ENCODE measurements at regions not wholly inside any gene's neighbourhood (a gene's known extent, or its start where the extent isn't known, plus 50 kb on each side); places are given as distances from the start of the nearest gene placed in this dataset.

- Histone ChIP-seq H3K9me3 (replicated peaks; ENCODE audit: low read length) (no peaks in the 10 kb centered on the region), H3K36me3 (ENCODE audit: insufficient read depth, low read length) (no peaks in the 10 kb centered on the region), H3K4me2 (ENCODE audit: low read length) (no peak overlapping the region), H3K27me3 (ENCODE audit: control insufficient read depth, insufficient read depth, low read length) (peaks cover 25% of the 10 kb centered on the region), H3K4me1 (ENCODE audit: control insufficient read depth, insufficient read depth, low read length) (no peaks in the 10 kb centered on the region), H3K9ac (ENCODE audit: low read depth, low read length) (no peak overlapping the region), H3K4me3 (ENCODE audit: low read length) (no peak overlapping the region)
These were observed 101.9 kb upstream of the DISP3 start for GRCh38 chr1:11377001-11377583.

DNA sequence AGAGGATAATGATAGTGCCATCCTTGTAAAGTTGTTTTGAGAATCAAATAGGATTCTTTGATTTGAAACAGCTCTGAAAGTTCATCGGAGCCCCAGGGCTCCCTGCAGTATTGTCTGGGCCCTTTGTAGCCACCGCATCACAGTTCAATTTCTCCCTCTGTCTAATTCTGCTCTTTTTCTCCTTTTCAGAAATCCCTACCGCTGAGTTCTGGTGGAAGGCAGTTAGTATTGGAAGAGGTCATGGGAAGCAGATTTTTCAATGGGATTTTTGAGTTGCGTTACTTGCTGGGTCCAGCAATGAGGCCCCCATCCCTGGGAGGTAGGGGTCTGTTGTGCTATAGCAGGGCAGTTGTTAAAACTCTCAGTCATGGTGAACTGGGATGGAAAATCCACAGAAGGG is 101.0 kb upstream of the DISP3 start:
- peaks cover 25% of the 10 kb centered on the region for H3K27me3 ChIP-seq (ENCODE audit: control insufficient read depth, insufficient read depth, low read length)
- H3K4me1 ChIP-seq (ENCODE audit: control insufficient read depth, insufficient read depth, low read length) = no peaks in the 10 kb centered on the region

GRCh38 chr1:11379851-11380250 is 99.1 kb upstream of the DISP3 start:
- H3K9ac ChIP-seq (ENCODE audit: low read depth, low read length) = no peak overlapping the region
- H3K4me3 ChIP-seq (ENCODE audit: low read length) = no peak overlapping the region
- H3K9me3 ChIP-seq (replicated peaks; ENCODE audit: low read length) = no peaks in the 10 kb centered on the region
- H3K4me2 ChIP-seq (ENCODE audit: low read length) = no peak overlapping the region
- H3K36me3 ChIP-seq (ENCODE audit: insufficient read depth, low read length) = no peaks in the 10 kb centered on the region
- peaks cover 30% of the 10 kb centered on the region for H3K27me3 ChIP-seq (ENCODE audit: control insufficient read depth, insufficient read depth, low read length)
- H3K4me1 ChIP-seq (ENCODE audit: control insufficient read depth, insufficient read depth, low read length) = no peaks in the 10 kb centered on the region

More for the DNA sequence above, 101.0 kb upstream of the DISP3 start:
- no peak overlapping the region for H3K4me2 ChIP-seq (ENCODE audit: low read length)
- H3K4me3 ChIP-seq (ENCODE audit: low read length) = no peak overlapping the region
- H3K9me3 ChIP-seq (replicated peaks; ENCODE audit: low read length) = no peaks in the 10 kb centered on the region
- H3K9ac ChIP-seq (ENCODE audit: low read depth, low read length) = no peak overlapping the region
- H3K36me3 ChIP-seq (ENCODE audit: insufficient read depth, low read length) = no peaks in the 10 kb centered on the region

DNA sequence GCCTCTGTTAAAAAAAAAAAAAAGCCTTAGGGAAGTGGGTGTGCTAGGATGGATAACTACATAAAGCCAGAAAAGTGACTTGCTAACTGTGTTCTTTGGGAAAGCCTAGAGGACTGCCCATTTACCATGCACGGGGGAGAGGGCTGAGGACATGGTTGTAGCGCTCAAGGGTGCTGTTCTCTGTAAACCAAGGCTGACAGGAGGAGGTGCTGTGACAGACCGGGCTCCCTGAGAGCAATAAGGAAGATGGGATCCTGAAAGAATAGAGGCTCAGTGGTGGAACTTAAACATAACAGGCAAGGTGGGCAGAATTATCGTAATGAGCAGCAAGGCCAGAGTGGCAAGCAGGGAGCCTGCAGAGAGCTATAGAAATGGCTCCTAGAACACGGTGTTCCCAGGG is 98.5 kb upstream of the DISP3 start:
- Histone ChIP-seq H3K27me3 (ENCODE audit: control insufficient read depth, insufficient read depth, low read length) (peaks cover 26% of the 10 kb centered on the region), H3K4me2 (ENCODE audit: low read length) (no peak overlapping the region), H3K4me3 (ENCODE audit: low read length) (no peak overlapping the region), H3K4me1 (ENCODE audit: control insufficient read depth, insufficient read depth, low read length) (no peaks in the 10 kb centered on the region), H3K36me3 (ENCODE audit: insufficient read depth, low read length) (no peaks in the 10 kb centered on the region), H3K9me3 (replicated peaks; ENCODE audit: low read length) (no peaks in the 10 kb centered on the region), H3K9ac (ENCODE audit: low read depth, low read length) (no peak overlapping the region)

- no peaks in the 10 kb centered on the region for H3K36me3 ChIP-seq (ENCODE audit: insufficient read depth, low read length)
- no peak overlapping the region for H3K4me3 ChIP-seq (ENCODE audit: low read length)
- no peak overlapping the region for H3K9ac ChIP-seq (ENCODE audit: low read depth, low read length)
- H3K4me2 ChIP-seq (ENCODE audit: low read length) = no peak overlapping the region
- H3K9me3 ChIP-seq (replicated peaks; ENCODE audit: low read length) = no peaks in the 10 kb centered on the region
- H3K4me1 ChIP-seq (ENCODE audit: control insufficient read depth, insufficient read depth, low read length) = no peaks in the 10 kb centered on the region
- H3K27me3 ChIP-seq (ENCODE audit: control insufficient read depth, insufficient read depth, low read length) = peaks cover 24% of the 10 kb centered on the region
These were observed 95.3 kb upstream of the DISP3 start for GRCh38 chr1:11383553-11384169.

DNA sequence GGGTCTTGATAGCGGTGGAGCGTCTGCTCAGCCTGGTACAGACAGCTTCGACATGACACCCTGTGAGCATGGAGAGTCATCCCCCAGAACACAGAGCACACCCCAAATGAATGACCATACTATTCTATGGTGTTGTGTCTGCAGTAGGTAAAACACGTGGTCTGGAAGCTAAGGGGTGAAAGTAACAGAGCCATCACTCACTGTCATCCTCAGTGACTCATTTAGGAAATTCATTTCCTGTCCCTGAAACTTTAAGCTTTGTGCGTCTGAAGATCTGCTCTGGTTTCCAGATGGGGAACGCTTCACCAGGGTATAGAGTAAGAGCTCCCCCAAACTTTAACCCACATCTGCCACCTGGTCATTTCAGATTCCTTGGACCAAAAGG is 94.8 kb upstream of the DISP3 start:
- H3K4me3 ChIP-seq (ENCODE audit: low read length) = no peak overlapping the region
- H3K9me3 ChIP-seq (replicated peaks; ENCODE audit: low read length) = no peaks in the 10 kb centered on the region
- H3K27me3 ChIP-seq (ENCODE audit: control insufficient read depth, insufficient read depth, low read length) = peaks cover 27% of the 10 kb centered on the region
- H3K9ac ChIP-seq (ENCODE audit: low read depth, low read length) = no peak overlapping the region
- no peaks in the 10 kb centered on the region for H3K36me3 ChIP-seq (ENCODE audit: insufficient read depth, low read length)
- no peak overlapping the region for H3K4me2 ChIP-seq (ENCODE audit: low read length)
- no peaks in the 10 kb centered on the region for H3K4me1 ChIP-seq (ENCODE audit: control insufficient read depth, insufficient read depth, low read length)

DNA sequence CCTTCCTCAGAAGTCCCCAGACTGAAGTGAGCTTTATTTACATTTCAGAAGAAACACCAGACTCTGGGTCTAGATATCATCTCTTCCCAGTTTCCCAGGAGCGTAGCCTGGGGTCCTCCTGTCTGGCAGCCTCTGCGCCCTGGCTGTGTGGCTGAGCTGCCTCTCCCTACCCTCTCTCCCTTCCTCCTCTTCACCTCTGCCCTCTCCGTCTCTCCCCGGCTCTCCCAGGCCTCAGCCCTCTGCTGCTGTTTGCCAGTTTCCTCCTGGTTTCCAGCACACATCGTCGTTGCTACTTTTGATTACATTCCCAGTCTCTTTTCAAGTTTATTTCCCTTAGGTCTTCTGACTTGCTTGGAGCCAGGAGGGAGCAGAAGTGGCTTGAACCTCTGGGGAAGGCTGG is 91.1 kb upstream of the DISP3 start:
- H3K27me3 ChIP-seq (ENCODE audit: control insufficient read depth, insufficient read depth, low read length) = peaks cover 18% of the 10 kb centered on the region
- no peaks in the 10 kb centered on the region for H3K36me3 ChIP-seq (ENCODE audit: insufficient read depth, low read length)
- no peak overlapping the region for H3K4me2 ChIP-seq (ENCODE audit: low read length)
- no peak overlapping the region for H3K9ac ChIP-seq (ENCODE audit: low read depth, low read length)
- H3K9me3 ChIP-seq (replicated peaks; ENCODE audit: low read length) = no peaks in the 10 kb centered on the region
- no peak overlapping the region for H3K4me3 ChIP-seq (ENCODE audit: low read length)
- no peaks in the 10 kb centered on the region for H3K4me1 ChIP-seq (ENCODE audit: control insufficient read depth, insufficient read depth, low read length)

DNA sequence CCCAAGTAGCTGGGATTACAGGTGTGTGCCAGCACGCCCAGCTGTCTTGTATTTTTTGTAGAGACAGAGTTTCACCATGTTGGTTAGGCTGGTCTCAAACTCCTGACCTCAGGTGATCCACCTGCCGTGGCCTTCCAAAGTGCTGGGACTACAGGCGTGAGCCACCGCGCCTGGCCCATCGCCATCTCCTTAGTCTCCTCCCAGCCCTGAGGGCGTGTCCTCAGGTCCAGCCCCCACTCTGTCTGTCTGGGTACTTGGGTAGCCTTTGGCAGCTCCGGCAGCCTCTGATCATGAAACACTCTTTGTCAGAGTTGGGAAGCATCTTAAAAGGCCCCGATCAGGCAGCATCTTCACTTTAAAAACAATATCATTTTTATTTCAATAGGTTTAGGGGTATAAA is 90.3 kb upstream of the DISP3 start:
- peaks cover 16% of the 10 kb centered on the region for H3K27me3 ChIP-seq (ENCODE audit: control insufficient read depth, insufficient read depth, low read length)
- H3K4me1 ChIP-seq (ENCODE audit: control insufficient read depth, insufficient read depth, low read length) = no peaks in the 10 kb centered on the region
- H3K9ac ChIP-seq (ENCODE audit: low read depth, low read length) = no peak overlapping the region
- H3K4me2 ChIP-seq (ENCODE audit: low read length) = no peak overlapping the region
- no peaks in the 10 kb centered on the region for H3K9me3 ChIP-seq (replicated peaks; ENCODE audit: low read length)
- no peaks in the 10 kb centered on the region for H3K36me3 ChIP-seq (ENCODE audit: insufficient read depth, low read length)
- no peak overlapping the region for H3K4me3 ChIP-seq (ENCODE audit: low read length)

GRCh38 chr1:11391327-11391726 is 87.6 kb upstream of the DISP3 start:
- Histone ChIP-seq H3K27me3 (ENCODE audit: control insufficient read depth, insufficient read depth, low read length) (peaks cover 13% of the 10 kb centered on the region), H3K9ac (ENCODE audit: low read depth, low read length) (no peak overlapping the region), H3K9me3 (replicated peaks; ENCODE audit: low read length) (no peaks in the 10 kb centered on the region), H3K36me3 (ENCODE audit: insufficient read depth, low read length) (no peaks in the 10 kb centered on the region), H3K4me1 (ENCODE audit: control insufficient read depth, insufficient read depth, low read length) (no peaks in the 10 kb centered on the region), H3K4me3 (ENCODE audit: low read length) (no peak overlapping the region), H3K4me2 (ENCODE audit: low read length) (no peak overlapping the region)

DNA sequence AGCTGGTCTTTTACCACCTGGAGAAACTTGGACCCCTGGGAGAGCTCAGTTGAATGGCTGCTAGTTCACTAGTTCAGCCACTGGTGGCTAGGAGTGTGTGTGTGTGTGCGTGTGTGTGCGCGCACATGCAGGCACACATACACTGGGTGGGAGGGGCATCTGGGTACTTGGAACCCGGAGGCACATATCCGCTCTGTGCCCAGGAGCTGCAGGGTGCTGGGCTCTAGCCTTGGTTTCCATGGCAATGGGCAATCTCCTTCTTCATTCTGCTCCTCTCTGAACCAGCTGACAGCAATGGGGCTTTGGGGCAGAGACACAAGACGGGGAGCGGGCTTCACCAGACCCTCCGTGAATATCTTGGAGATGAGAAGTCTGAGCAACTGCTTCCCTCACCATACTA is 87.1 kb upstream of the DISP3 start:
- H3K9me3 ChIP-seq (replicated peaks; ENCODE audit: low read length) = no peaks in the 10 kb centered on the region
- H3K4me1 ChIP-seq (ENCODE audit: control insufficient read depth, insufficient read depth, low read length) = no peaks in the 10 kb centered on the region
- H3K36me3 ChIP-seq (ENCODE audit: insufficient read depth, low read length) = no peaks in the 10 kb centered on the region
- H3K9ac ChIP-seq (ENCODE audit: low read depth, low read length) = no peak overlapping the region
- peaks cover 13% of the 10 kb centered on the region for H3K27me3 ChIP-seq (ENCODE audit: control insufficient read depth, insufficient read depth, low read length)
- H3K4me3 ChIP-seq (ENCODE audit: low read length) = no peak overlapping the region
- no peak overlapping the region for H3K4me2 ChIP-seq (ENCODE audit: low read length)

GRCh38 chr1:11394592-11395245 is 84.2 kb upstream of the DISP3 start:
- Histone ChIP-seq H3K4me2 (ENCODE audit: low read length) (no peak overlapping the region), H3K27me3 (ENCODE audit: control insufficient read depth, insufficient read depth, low read length) (peaks cover 18% of the 10 kb centered on the region)

GRCh38 chr1:11395616-11396015 is 83.3 kb upstream of the DISP3 start:
- H3K27me3 ChIP-seq (ENCODE audit: control insufficient read depth, insufficient read depth, low read length) = peaks cover 18% of the 10 kb centered on the region
- no peaks in the 10 kb centered on the region for H3K4me1 ChIP-seq (ENCODE audit: control insufficient read depth, insufficient read depth, low read length)
- no peak overlapping the region for H3K4me3 ChIP-seq (ENCODE audit: low read length)
- no peaks in the 10 kb centered on the region for H3K9me3 ChIP-seq (replicated peaks; ENCODE audit: low read length)
- H3K4me2 ChIP-seq (ENCODE audit: low read length) = no peak overlapping the region
- no peaks in the 10 kb centered on the region for H3K36me3 ChIP-seq (ENCODE audit: insufficient read depth, low read length)
- no peak overlapping the region for H3K9ac ChIP-seq (ENCODE audit: low read depth, low read length)

More at GRCh38 chr1:11394592-11395245, 84.2 kb upstream of the DISP3 start:
- no peak overlapping the region for H3K9ac ChIP-seq (ENCODE audit: low read depth, low read length)
- no peaks in the 10 kb centered on the region for H3K9me3 ChIP-seq (replicated peaks; ENCODE audit: low read length)
- H3K36me3 ChIP-seq (ENCODE audit: insufficient read depth, low read length) = no peaks in the 10 kb centered on the region
- no peak overlapping the region for H3K4me3 ChIP-seq (ENCODE audit: low read length)
- H3K4me1 ChIP-seq (ENCODE audit: control insufficient read depth, insufficient read depth, low read length) = no peaks in the 10 kb centered on the region

Measured in skeletal muscle satellite cell (primary cell).